GM18498 (cell line): ENCODE measurements at regions not wholly inside any gene's neighbourhood (a gene's known extent, or its start where the extent isn't known, plus 50 kb on each side); places are given as distances from the start of the nearest gene placed in this dataset.
A peak's percentile ranks its signal among the peaks of the same experiment; 100 is the strongest.
"Not testable (repeated sequence)": the region's sequence is repeated elsewhere in the genome, so short reads cannot be mapped to it uniquely, and the experiment has no call there.

Experiments used
- ATAC-seq: cut with Tn5 transposase; IDR thresholded peaks from one replicate; pipeline ENCODE4 v1.9.1; 2021; ENCODE audit warnings: mild to moderate bottlenecking, moderate library complexity; ENCODE audit not compliant: unreplicated experiment

GRCh38 chr11:16605894-16606783 is 132.3 kb upstream of the C11orf58 start:
- peak; percentile 92 for ATAC-seq

- ATAC-seq = peak; percentile 4
Measured at GRCh38 chr11:16605389-16605893, 133.0 kb upstream of the C11orf58 start.

- no peak for ATAC-seq
Measured at GRCh38 chr11:16604794-16605388, 133.6 kb upstream of the C11orf58 start.

- no peak for ATAC-seq
Measured at GRCh38 chr11:16603890-16604793, 134.3 kb upstream of the C11orf58 start.

DNA sequence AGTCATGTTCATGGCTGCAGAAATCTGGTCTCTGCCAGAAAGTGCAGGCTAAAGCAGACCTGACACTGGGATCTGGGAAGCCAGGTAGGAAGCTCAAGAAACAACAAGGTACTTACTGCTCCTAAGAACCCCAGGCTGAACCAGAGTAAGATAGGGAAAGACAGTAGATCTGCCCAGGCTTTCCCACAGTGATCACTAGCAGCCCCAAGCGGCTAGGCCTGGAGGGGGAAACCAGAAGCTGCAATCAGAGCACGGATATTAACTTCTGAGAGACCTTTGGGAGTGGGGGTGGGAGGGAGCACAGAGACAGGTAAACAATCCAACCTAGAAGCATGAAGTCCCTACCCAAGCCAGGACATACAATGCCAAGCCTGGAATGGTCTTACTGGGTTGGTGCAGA is 135.2 kb upstream of the C11orf58 start:
- ATAC-seq = no peak

DNA sequence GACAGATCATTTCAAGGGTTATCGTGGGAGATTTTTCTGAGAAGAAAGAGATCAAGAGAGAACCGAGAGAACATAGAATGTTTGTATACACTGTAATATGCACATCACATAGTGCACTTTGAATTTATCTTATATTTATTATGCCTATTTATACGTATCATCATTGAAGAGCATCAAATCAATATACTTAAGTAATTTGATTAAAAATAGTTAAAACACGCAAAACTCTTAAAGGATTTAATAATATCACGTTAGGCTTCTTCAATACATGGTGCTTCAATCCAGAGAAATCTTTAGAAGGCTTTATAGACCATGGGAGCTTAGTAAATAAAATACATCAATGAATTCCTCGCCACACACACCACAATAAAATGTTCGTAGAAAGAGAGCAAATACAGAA is 139.5 kb upstream of the C11orf58 start:
- no peak for ATAC-seq

GRCh38 chr11:16598032-16598431 is 140.4 kb upstream of the C11orf58 start:
- ATAC-seq = no peak

DNA sequence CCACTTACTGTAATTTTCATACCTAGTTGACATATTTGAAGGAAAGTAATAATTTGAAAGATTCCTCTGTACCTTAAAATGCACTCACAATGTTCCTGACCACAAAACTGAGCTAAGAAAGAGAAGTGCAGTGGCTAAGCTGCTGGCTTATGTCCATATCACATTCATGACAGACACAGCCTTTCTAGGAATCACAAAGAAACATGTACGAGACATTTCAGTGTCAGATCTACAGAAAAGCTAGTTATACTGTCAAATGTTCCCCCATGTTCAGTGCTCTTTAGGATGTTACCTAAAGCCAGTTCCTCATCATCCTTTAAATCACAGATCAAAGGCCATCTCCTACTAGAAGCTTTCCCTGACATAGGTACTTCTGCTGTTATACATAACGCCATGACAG is 142.2 kb upstream of the C11orf58 start:
- ATAC-seq = no peak

DNA sequence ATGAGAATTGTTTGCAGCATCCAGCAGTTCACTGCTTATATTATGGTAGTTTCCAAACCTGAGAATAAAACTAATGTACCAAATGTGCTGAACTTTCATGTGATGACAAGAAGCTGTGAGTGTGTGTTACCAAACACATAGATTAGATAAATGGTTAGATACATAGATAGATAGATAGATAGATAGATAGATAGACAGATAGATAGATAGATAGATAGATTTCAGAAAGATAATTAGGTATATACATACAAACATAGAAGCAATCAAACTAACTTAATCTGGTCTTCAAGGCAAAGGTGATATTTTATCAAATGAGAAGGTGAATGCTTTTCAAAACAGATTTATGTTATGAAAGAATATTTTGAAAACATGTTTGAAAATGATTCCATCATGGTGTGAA is 147.3 kb upstream of the C11orf58 start:
- no peak for ATAC-seq

- ATAC-seq = no peak
Measured at GRCh38 chr11:16587670-16588069, 150.8 kb upstream of the C11orf58 start.

DNA sequence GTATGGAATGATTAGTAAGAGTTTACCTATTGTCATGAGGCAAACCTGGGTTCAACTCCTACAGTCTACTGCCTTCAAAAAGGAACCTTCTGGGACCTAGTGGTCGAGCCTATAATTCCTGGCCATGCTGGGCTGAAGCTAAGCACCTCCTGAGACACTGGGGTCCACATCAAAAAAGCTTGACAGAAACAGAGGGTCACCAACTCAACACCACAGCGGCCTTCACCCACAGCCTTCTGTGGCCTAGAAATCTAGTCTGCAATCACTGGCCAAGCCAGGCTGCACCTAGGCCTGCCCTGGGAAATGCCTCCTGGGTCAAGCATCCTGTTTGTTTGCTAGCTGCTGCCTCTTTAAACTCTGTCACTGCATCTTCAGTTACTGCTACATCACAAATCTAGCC is 153.9 kb upstream of the C11orf58 start:
- no peak for ATAC-seq

GRCh38 chr11:16581078-16581477 is 157.4 kb upstream of the C11orf58 start:
- ATAC-seq = not testable (repeated sequence)

GRCh38 chr11:16577490-16577889 is 161.0 kb upstream of the C11orf58 start:
- no peak for ATAC-seq

DNA sequence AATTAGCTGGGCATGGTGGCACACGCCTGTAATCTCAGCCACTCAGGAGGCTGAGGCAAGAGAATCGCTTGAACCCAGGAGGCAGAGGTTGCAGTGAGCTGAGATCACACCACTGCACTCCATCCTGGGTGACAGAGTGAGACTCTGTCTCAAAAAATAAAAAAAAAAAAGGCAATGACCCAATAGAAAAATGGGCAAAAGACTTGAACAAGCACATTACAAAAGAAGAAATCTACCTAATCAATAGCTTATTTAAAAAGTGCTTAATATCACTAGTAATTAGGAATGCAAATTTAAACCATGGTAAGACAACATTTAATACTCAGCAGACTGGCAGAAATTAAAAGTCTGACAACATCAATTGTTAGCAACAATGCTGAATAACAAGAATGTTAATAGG is 163.6 kb upstream of the C11orf58 start:
- not testable (repeated sequence) for ATAC-seq

- no peak for ATAC-seq
Measured at GRCh38 chr11:16572945-16573344, 165.5 kb upstream of the C11orf58 start.

DNA sequence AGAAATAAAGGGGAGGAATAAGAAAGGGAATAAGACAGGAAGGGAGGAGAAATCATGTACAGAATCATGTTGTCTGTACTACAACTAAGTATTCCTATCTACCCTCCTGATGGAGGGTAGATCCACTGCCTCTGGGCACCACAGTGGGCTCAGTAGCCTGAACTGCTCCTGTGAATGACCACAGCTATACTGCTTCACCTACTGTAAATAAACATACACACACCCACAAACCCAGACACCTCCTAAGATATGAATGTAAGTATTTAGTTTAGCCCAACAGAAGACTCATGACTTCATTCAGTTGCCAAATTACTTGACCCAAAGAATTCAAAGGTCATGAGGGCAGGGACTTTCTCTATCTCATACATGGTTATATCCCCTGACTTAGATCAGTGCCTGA is 177.3 kb upstream of the C11orf58 start:
- ATAC-seq = no peak

- no peak for ATAC-seq
Measured at GRCh38 chr11:16558494-16558893, 180.0 kb upstream of the C11orf58 start.

DNA sequence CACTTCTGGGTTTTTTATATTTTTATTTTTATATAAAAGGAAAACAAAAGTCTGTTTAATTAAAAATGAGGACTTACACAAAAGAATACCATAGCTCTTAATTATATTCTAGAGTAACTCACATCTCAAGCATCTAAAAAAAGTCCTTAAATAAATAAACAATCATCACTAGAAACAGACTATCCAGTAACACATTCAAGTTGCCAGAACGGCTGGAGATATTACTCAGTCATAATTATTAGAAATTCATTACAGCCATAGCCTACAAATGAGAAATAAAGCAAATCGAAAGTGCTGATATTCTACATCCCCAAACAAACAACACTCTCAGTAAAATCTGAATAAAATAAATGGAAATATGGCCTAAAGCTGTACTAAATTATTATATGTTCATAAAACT is 182.5 kb upstream of the C11orf58 start:
- ATAC-seq = no peak

DNA sequence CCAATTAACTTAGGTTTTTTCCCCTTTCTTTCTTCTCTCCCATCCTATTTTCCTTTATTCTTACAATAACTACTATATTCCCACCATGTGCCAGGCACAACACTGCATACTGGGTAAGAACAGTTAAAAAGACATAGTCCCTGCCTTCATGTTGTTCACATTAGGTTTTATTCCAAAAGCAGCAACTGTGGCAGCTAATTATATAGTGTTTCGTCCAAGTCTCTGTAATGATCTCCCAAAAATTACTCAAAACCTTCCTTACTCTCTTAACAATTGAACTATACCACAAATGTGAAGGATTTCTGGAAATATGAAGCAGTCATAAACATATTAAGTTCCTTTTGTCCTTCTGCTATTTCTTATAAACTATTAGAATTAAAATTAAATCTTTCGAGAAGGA is 184.1 kb upstream of the C11orf58 start:
- ATAC-seq = no peak

- ATAC-seq = no peak
Measured at GRCh38 chr11:16547879-16548278, 190.6 kb upstream of the C11orf58 start.

DNA sequence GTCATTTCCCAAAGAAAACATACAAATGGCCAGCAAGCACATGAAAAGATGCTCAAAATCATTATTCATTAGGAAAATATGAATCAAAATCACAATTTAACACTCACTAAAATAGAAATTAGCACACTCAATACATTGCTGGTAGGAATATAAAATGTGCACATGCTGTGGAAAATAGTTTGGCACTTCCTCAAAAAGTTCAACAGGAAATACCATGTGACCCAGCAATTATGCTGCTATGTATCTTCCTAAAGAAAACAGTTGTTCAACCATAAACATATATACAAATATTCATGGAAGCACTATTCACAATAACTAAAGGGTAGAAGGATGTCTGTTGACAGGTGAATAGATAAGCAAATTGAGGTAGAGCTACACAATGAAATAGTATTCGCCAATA is 187.3 kb upstream of the SOX6 start:
- ATAC-seq = no peak
